ENCODE measurements at regions not wholly inside any gene's neighbourhood (a gene's known extent, or its start where the extent isn't known, plus 50 kb on each side); places are given as distances from the start of the nearest gene placed in this dataset.
"Not testable (repeated sequence)": the region's sequence is repeated elsewhere in the genome, so short reads cannot be mapped to it uniquely, and the experiment has no call there.

- no peak for DNase-seq
Observed at GRCh38 chr4:32662803-32663202, 1942.6 kb downstream of the PCDH7 start.

- DNase-seq = no peak
Observed at GRCh38 chr4:32672359-32672758, 1952.2 kb downstream of the PCDH7 start.

GRCh38 chr4:32680946-32681345 is 1960.8 kb downstream of the PCDH7 start:
- DNase-seq = no peak

- no peak for DNase-seq
Observed at GRCh38 chr4:32684160-32684559, 1964.0 kb downstream of the PCDH7 start.

GRCh38 chr4:32686123-32686522 is 1966.0 kb downstream of the PCDH7 start:
- no peak for DNase-seq

- DNase-seq = no peak
Observed at GRCh38 chr4:32689518-32689917, 1969.3 kb downstream of the PCDH7 start.

- DNase-seq = no peak
Observed at GRCh38 chr4:32697281-32697814, 1977.2 kb downstream of the PCDH7 start.

- no peak for DNase-seq
Observed at GRCh38 chr4:32700838-32701237, 1980.7 kb downstream of the PCDH7 start.

- no peak for DNase-seq
Observed at GRCh38 chr4:32706893-32707292, 1986.7 kb downstream of the PCDH7 start.

GRCh38 chr4:32716090-32716620 is 1996.0 kb downstream of the PCDH7 start:
- not testable (repeated sequence) for DNase-seq

GRCh38 chr4:32735856-32736590 is 2015.9 kb downstream of the PCDH7 start:
- no peak for DNase-seq

GRCh38 chr4:32744211-32744610 is 2024.0 kb downstream of the PCDH7 start:
- no peak for DNase-seq

- DNase-seq = no peak
Observed at GRCh38 chr4:32745351-32745750, 2025.2 kb downstream of the PCDH7 start.

- no peak for DNase-seq
Observed at GRCh38 chr4:32748061-32748460, 2027.9 kb downstream of the PCDH7 start.

- no peak for DNase-seq
Observed at GRCh38 chr4:32748498-32748897, 2028.3 kb downstream of the PCDH7 start.

GRCh38 chr4:32752962-32753361 is 2032.8 kb downstream of the PCDH7 start:
- no peak for DNase-seq

GRCh38 chr4:32768664-32769389 is 2048.7 kb downstream of the PCDH7 start:
- no peak for DNase-seq

GRCh38 chr4:32771491-32771890 is 2051.3 kb downstream of the PCDH7 start:
- no peak for DNase-seq

GRCh38 chr4:32775049-32775448 is 2054.9 kb downstream of the PCDH7 start:
- DNase-seq = peak; percentile 13 to 55 (median 39)

GRCh38 chr4:32776435-32777203 is 2056.4 kb downstream of the PCDH7 start:
- no peak for DNase-seq

- no peak for DNase-seq
Observed at GRCh38 chr4:32778025-32778424, 2057.9 kb downstream of the PCDH7 start.

- DNase-seq = no peak
Observed at GRCh38 chr4:32778938-32779337, 2058.8 kb downstream of the PCDH7 start.

GRCh38 chr4:32789026-32789608 is 2068.9 kb downstream of the PCDH7 start:
- no peak for DNase-seq

All from suppressor macrophage treated with lipopolysaccharide for 1 hour (primary cell).